H9 (cell line): ENCODE measurements at regions not wholly inside any gene's neighbourhood (a gene's known extent, or its start where the extent isn't known, plus 50 kb on each side); places are given as distances from the start of the nearest gene placed in this dataset.

ENCODE experiments used
- DNase-seq: peaks from one replicate; pipeline ENCODE4 v3.0.0-alpha.2; 2017
- H2AFZ ChIP-seq: one replicate; pipeline ENCODE4 v1.6.1; 2013; ENCODE audit warnings: mild to moderate bottlenecking, low read length, control low read depth, moderate library complexity
- H2AK5ac ChIP-seq: 2 replicates; pipeline ENCODE4 v1.6.1; 2013; ENCODE audit warnings: low read length, control low read depth, mixed read lengths; ENCODE audit not compliant: insufficient read length
- H2BK120ac ChIP-seq: one replicate; pipeline ENCODE4 v1.6.1; 2013; ENCODE audit warnings: low read depth, mild to moderate bottlenecking, low read length, control low read depth, inconsistent platforms; ENCODE audit not compliant: poor library complexity, severe bottlenecking
- H2BK12ac ChIP-seq: 2 replicates; pipeline ENCODE4 v1.6.1; 2013; ENCODE audit warnings: low read length, control low read depth, mixed read lengths, low read depth; ENCODE audit not compliant: insufficient read length
- H2BK15ac ChIP-seq: 2 replicates; pipeline ENCODE4 v1.6.1; 2013; ENCODE audit warnings: low read depth, low read length, control low read depth
- H2BK20ac ChIP-seq: one replicate; pipeline ENCODE4 v1.6.1; 2013; ENCODE audit warnings: low read depth, mild to moderate bottlenecking, low read length, control low read depth, inconsistent platforms; ENCODE audit not compliant: poor library complexity, severe bottlenecking
- H2BK5ac ChIP-seq: 2 replicates; pipeline ENCODE4 v1.6.1; 2013; ENCODE audit warnings: low read length, control low read depth, mixed read lengths; ENCODE audit not compliant: insufficient read length
- H3K14ac ChIP-seq: 2 replicates; pipeline ENCODE4 v1.6.1; 2013; ENCODE audit warnings: low read length, control low read depth; ENCODE audit not compliant: insufficient read depth
- H3K18ac ChIP-seq: 2 replicates; pipeline ENCODE4 v1.6.1; 2013; ENCODE audit warnings: low read depth, mild to moderate bottlenecking, mixed read lengths, low read length, control low read depth; ENCODE audit not compliant: insufficient read length
- H3K23ac ChIP-seq: 2 replicates; pipeline ENCODE4 v1.6.1; 2013; ENCODE audit warnings: low read length, control low read depth, mixed read lengths, low read depth; ENCODE audit not compliant: insufficient read length
- H3K23me2 ChIP-seq: 2 replicates; pipeline ENCODE4 v1.6.1; 2013; ENCODE audit warnings: low read depth, mild to moderate bottlenecking, mixed read lengths, low read length, control low read depth; ENCODE audit not compliant: insufficient read length, poor library complexity, severe bottlenecking
- H3K27ac ChIP-seq: 2 replicates; pipeline ENCODE4 v1.5.1; 2013; ENCODE audit warnings: low read length, control low read depth, mixed read lengths, low read depth; ENCODE audit not compliant: insufficient read length
- H3K27me3 ChIP-seq: 2 replicates; pipeline ENCODE4 v1.6.1; 2013; ENCODE audit warnings: low read length, control low read depth, inconsistent platforms; ENCODE audit not compliant: insufficient read depth
- H3K4ac ChIP-seq: 2 replicates; pipeline ENCODE4 v1.6.1; 2013; ENCODE audit warnings: low read depth, mild to moderate bottlenecking, control low read depth, inconsistent platforms, low read length, moderate library complexity
- H3K4me1 ChIP-seq: 2 replicates; pipeline ENCODE4 v1.6.1; 2013; ENCODE audit warnings: low read length, control low read depth, inconsistent platforms; ENCODE audit not compliant: insufficient read depth
- H3K4me2 ChIP-seq: 2 replicates; pipeline ENCODE4 v1.6.1; 2013; ENCODE audit warnings: low read length, control low read depth, mixed read lengths; ENCODE audit not compliant: insufficient read length, insufficient read depth
- H3K56ac ChIP-seq: 2 replicates; pipeline ENCODE4 v1.6.1; 2013; ENCODE audit warnings: low read depth, mild to moderate bottlenecking, mixed read lengths, low read length, control low read depth; ENCODE audit not compliant: insufficient read length
- H3K79me1 ChIP-seq: 2 replicates; pipeline ENCODE4 v1.6.1; 2013; ENCODE audit warnings: low read depth, mild to moderate bottlenecking, moderate library complexity, low read length, control low read depth, inconsistent platforms; ENCODE audit not compliant: insufficient read depth, poor library complexity, severe bottlenecking
- H3K79me2 ChIP-seq: 2 replicates; pipeline ENCODE4 v1.6.1; 2013; ENCODE audit warnings: low read length, control low read depth, inconsistent platforms; ENCODE audit not compliant: insufficient read depth
- H3K9ac ChIP-seq: 2 replicates; pipeline ENCODE4 v1.6.1; 2013; ENCODE audit warnings: low read length, control low read depth, mixed read lengths; ENCODE audit not compliant: insufficient read length; ENCODE audit errors: extremely low read depth
- H3K9me3 ChIP-seq: one replicate; pipeline ENCODE4 v1.6.1; 2013; ENCODE audit warnings: low read depth, low read length, inconsistent platforms; ENCODE audit not compliant: control insufficient read depth
- H3T11ph ChIP-seq: one replicate; pipeline ENCODE4 v1.6.1; 2013; ENCODE audit warnings: mild to moderate bottlenecking, low read length, control low read depth, inconsistent platforms
- H4K20me1 ChIP-seq: one replicate; pipeline ENCODE4 v1.6.1; 2013; ENCODE audit not compliant: control insufficient read depth, insufficient read length, insufficient read depth
- H4K5ac ChIP-seq: 2 replicates; pipeline ENCODE4 v1.6.1; 2013; ENCODE audit warnings: low read depth, mild to moderate bottlenecking, mixed read lengths, low read length, control low read depth; ENCODE audit not compliant: insufficient read length
- H4K8ac ChIP-seq: replicated peaks from 2 replicates; pipeline ENCODE4 v1.6.1; 2013; ENCODE audit warnings: low read length, control low read depth, mixed read lengths, low read depth; ENCODE audit not compliant: insufficient read length
- H4K91ac ChIP-seq: 2 replicates; pipeline ENCODE4 v1.6.1; 2013; ENCODE audit warnings: low read depth, mild to moderate bottlenecking, moderate library complexity, mixed read lengths, low read length, control low read depth; ENCODE audit not compliant: insufficient read length
- H3K27ac Mint-ChIP-seq, 3 experiments: 2 replicates in 2 of 3; 3 replicates in 1 of 3; pipeline ENCODE4 v1.8.0; 2020 to 2021; ENCODE audit warnings: mixed read lengths in 3 of 3, mild to moderate bottlenecking in 1 of 3, moderate library complexity in 1 of 3
- H3K27me3 Mint-ChIP-seq: 2 replicates; pipeline ENCODE4 v1.8.0; 2021; ENCODE audit warnings: low read depth, mild to moderate bottlenecking, moderate library complexity, mixed read lengths
- H3K36me3 Mint-ChIP-seq, 3 experiments: 2 replicates in 2 of 3; 3 replicates in 1 of 3; pipeline ENCODE4 v1.8.0; 2020 to 2021; ENCODE audit warnings: low read depth in 3 of 3, mixed read lengths in 3 of 3; ENCODE audit not compliant: insufficient read depth in 1 of 3
- H3K4me1 Mint-ChIP-seq, 2 experiments: 2 replicates each; pipeline ENCODE4 v1.8.0; 2020; ENCODE audit warnings: mixed read lengths in 2 of 2
- H3K4me3 Mint-ChIP-seq, 2 experiments: 2 replicates in 1 of 2; 3 replicates in 1 of 2; pipeline ENCODE4 v1.8.0; 2020 to 2021; ENCODE audit warnings: mild to moderate bottlenecking in 2 of 2, mixed read lengths in 2 of 2, moderate library complexity in 1 of 2
- H3K9me3 Mint-ChIP-seq, 2 experiments: 2 replicates in 1 of 2; 3 replicates in 1 of 2; pipeline ENCODE4 v1.8.0; 2020; ENCODE audit warnings: mild to moderate bottlenecking in 2 of 2, mixed read lengths in 2 of 2, moderate library complexity in 1 of 2
- WGBS: extraction: QIAGEN DNeasy Blood & Tissue Kit; methylation state at CpG from one replicate; pipeline ENCODE4 v1.1.7; 2013; ENCODE audit warnings: missing lambda C conversion rate, low lambda C conversion rate, mixed read lengths; ENCODE audit not compliant: insufficient read length; ENCODE audit errors: extremely low coverage; 5-methylcytosine and 5-hydroxymethylcytosine counted together
- TF ChIP-seq, protein P1 (sequence below): fragments of 200-600 bp; sonication (generic); conservative IDR thresholded peaks from 3 replicates; pipeline ENCODE4 v1.8.0; 2021; ENCODE audit warnings: antibody characterized with exemption, mild to moderate bottlenecking

DNA sequence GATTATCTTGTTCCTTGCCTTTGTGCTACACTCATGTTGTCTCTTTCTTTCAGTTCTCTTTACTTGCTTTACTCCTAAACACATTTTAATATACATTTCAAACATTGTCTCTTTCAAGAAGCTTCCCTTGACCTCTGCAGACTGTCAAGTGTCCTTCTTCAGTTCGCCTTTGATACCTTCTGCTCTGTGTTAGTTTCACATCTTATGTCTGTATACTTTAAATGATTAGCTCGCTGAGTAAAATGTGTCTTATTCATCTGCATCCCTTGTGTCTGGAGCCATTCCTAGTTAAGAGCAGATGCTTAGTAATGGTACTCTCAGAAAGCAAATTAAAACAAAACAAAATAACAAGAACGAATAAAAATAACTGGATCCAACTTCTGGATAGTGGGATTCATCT, 303.3 kb downstream of the S1PR1 start:
- Histone ChIP-seq H3T11ph (no peak overlapping the region), H2AK5ac (no peak overlapping the region), H3K23ac (no peak overlapping the region), H4K20me1 (no peaks in the 10 kb centered on the region), H2BK20ac (no peak overlapping the region), H2AFZ (no peak overlapping the region), H3K79me2 (no peaks in the 10 kb centered on the region), H3K27ac (no peak overlapping the region), H3K9ac (no peak overlapping the region), H4K8ac (no peak overlapping the region), H3K9me3 (no peaks in the 10 kb centered on the region), H4K91ac (no peak overlapping the region), H3K23me2 (no peaks in the 10 kb centered on the region), H3K4ac (no peak overlapping the region), H3K4me2 (no peak overlapping the region), H3K14ac (no peak overlapping the region), H3K18ac (no peak overlapping the region), H2BK12ac (no peak overlapping the region), H4K5ac (no peak overlapping the region), H2BK120ac (no peak overlapping the region), H3K79me1 (no peaks in the 10 kb centered on the region), H3K27me3 (no peaks in the 10 kb centered on the region), H3K56ac (no peak overlapping the region), H3K4me1 (no peaks in the 10 kb centered on the region), H2BK15ac (no peak overlapping the region), H2BK5ac (no peak overlapping the region)
- TF ChIP-seq, protein P1, sequence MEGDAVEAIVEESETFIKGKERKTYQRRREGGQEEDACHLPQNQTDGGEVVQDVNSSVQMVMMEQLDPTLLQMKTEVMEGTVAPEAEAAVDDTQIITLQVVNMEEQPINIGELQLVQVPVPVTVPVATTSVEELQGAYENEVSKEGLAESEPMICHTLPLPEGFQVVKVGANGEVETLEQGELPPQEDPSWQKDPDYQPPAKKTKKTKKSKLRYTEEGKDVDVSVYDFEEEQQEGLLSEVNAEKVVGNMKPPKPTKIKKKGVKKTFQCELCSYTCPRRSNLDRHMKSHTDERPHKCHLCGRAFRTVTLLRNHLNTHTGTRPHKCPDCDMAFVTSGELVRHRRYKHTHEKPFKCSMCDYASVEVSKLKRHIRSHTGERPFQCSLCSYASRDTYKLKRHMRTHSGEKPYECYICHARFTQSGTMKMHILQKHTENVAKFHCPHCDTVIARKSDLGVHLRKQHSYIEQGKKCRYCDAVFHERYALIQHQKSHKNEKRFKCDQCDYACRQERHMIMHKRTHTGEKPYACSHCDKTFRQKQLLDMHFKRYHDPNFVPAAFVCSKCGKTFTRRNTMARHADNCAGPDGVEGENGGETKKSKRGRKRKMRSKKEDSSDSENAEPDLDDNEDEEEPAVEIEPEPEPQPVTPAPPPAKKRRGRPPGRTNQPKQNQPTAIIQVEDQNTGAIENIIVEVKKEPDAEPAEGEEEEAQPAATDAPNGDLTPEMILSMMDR: no peak
- WGBS: no CpG with 5 or more reads among the region's 3 CpGs
- DNase-seq: no peak
- H3K4me3 Mint-ChIP-seq: no peak overlapping the region
- H3K27me3 Mint-ChIP-seq: no peaks in the 10 kb centered on the region
- no peaks in the 10 kb centered on the region for H3K36me3 Mint-ChIP-seq
- no peaks in the 10 kb centered on the region for H3K9me3 Mint-ChIP-seq
- H3K27ac Mint-ChIP-seq: no peak overlapping the region
- H3K4me1 Mint-ChIP-seq: 0 out of 4 replicates have a peak, but pooled peaks cover 0 to 2% of the 10 kb centered on the region in 2 experiments
